HG02852 (cell line): ENCODE measurements at regions not wholly inside any gene's neighbourhood (a gene's known extent, or its start where the extent isn't known, plus 50 kb on each side); places are given as distances from the start of the nearest gene placed in this dataset.

Source experiments
- ATAC-seq: cut with Tn5 transposase; IDR thresholded peaks from one replicate; pipeline ENCODE4 v1.9.1; 2021; ENCODE audit warnings: mild to moderate bottlenecking, moderate library complexity; ENCODE audit not compliant: unreplicated experiment

DNA sequence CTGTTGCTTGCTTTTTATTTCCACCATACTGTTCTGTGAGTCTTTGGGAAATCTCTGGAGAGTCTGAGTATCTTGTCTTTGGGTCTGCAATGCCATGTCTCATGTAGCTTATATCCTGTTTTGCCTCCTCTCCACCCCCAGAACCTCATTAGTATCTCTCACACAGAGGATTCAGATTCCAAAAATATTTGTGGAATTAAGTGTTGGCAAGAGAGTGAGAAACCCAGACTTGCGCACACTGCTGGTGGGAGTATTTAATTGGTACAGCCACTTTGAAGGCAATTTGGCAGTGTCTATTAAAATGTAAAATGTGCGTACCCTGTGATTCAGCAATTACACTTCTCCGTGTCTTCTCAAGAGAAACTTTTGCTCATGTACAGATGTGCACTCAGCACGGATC, 68.6 kb downstream of the ZNF621 start:
- no peak for ATAC-seq

DNA sequence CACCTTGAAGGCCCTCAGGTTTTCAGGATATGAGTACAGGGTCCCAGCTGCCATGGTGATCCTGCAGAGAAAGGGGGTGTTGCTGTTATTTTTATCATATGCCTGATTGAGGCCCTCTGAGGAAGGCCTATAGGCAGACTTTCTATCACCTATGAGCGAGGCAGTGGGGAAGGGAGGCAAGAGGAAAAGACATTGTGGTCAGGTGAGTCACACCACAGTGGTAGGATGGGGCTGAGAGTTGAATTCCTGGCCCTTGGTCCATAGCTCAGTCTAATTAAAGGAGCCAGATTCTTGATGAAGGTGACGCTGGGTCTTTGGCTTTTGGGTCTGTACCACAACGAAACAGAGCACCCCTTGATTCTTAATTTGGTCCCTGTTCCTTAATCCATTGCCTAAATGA, 72.7 kb downstream of the ZNF621 start:
- ATAC-seq, result no peak

DNA sequence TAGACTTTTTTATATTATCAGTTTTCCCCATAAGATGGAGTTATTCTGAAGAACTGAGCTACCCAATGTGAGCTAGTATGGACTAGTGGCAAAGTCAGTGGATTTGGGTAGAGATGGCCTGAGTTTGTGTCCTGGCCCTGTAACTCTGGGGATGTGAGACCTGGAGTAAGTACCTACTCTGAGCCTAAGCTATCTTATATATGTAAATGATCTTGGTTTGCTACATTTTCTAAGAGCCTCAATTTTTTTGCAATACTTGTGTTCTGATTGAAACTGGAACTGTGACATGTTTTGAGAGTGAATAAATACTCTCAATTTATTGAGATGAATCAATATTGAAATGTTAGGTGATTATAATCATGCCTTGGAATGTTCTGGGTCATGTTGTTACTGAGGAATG, 73.6 kb downstream of the ZNF621 start:
- no peak for ATAC-seq

GRCh38 chr3:40598962-40599361, 74.2 kb downstream of the ZNF621 start:
- ATAC-seq, result no peak

- ATAC-seq, result no peak
Measured at GRCh38 chr3:40602778-40603385, 78.1 kb downstream of the ZNF621 start.

DNA sequence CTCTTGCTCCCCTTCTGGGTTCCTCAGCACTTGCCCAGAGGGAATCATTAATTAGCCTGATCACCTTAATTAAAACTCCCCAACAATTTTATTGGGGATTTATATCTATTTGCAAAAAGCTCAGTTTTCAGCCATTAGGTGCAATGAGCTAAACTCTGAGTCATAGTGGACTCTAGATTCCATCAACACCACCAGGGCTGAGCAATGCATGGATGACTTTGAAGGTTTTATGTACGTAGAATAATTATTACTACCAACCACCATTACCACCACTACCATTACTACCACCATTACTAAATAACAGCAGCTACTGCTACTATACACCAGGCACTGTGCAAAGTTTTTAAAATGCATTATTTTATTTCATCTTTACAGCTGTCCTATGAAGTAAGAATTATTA, 81.2 kb downstream of the ZNF621 start:
- no peak for ATAC-seq

- no peak for ATAC-seq
Measured at GRCh38 chr3:40608091-40608490, 83.3 kb downstream of the ZNF621 start.

- ATAC-seq, result no peak
Measured at GRCh38 chr3:40613306-40613705, 88.5 kb downstream of the ZNF621 start.

GRCh38 chr3:40615110-40615915, 90.6 kb downstream of the ZNF621 start:
- ATAC-seq, result no peak

GRCh38 chr3:40615918-40616819, 91.4 kb downstream of the ZNF621 start:
- no peak for ATAC-seq

GRCh38 chr3:40617084-40617483, 92.3 kb downstream of the ZNF621 start:
- no peak for ATAC-seq

- ATAC-seq, result no peak
Measured at GRCh38 chr3:40618158-40618557, 93.4 kb downstream of the ZNF621 start.

DNA sequence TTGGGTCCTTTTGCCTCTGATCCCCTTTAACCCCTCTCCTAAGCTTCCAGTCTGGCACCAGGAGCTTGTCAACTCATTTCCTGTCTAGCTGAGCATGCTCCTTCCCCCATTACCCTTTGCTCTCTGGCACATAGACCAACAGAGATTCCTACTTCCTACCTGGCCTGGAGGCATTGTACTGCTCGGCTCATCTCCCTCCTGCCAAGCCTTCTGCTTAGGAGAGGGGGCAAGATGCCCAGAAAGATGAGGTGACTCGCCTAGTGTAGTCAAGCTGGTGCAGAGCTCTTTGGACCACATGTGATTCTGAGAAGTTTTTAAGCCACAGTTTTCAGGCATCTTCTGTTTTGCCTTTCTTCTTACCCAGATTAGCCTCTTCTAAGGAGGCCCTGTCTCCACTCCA, 95.4 kb downstream of the ZNF621 start:
- no peak for ATAC-seq

DNA sequence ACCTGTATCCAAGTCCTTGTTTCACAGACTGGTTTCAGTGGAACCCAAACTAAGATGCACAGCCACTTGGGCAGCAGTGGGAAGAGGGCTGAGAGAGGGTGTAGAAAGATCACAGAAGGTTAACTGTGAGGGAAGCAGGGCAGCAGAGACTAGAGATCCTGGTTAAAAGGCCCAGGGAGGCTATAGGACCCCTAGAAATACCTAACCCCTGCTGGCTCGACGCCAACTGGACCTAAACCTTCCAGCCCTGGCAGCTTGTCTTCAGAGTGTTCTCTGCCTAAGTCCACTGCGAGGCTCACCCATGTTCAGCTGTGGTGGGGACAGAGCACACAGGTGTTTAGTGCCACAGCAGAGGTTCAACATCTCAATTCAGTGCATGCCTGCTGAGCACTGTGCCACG, 96.5 kb downstream of the ZNF621 start:
- no peak for ATAC-seq

DNA sequence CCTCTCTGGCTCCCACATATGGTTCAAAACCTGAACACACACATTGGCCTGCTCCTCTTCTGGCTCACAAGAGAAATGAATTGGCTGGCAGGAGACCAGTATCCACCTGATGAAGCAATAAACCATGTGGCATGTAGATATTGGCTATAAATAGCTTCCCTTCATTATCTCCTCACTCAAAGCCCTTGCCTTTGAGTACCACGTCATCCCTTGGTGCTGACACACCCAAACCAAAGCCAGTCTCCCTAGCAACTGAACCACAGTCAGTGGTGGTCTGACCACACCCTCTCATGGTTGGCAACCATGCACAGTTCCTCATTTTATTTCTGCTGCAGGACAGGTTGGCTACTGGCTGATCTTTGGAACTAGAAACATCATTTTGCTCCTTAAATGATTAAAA, 98.8 kb downstream of the ZNF621 start:
- peak; percentile 77 for ATAC-seq

DNA sequence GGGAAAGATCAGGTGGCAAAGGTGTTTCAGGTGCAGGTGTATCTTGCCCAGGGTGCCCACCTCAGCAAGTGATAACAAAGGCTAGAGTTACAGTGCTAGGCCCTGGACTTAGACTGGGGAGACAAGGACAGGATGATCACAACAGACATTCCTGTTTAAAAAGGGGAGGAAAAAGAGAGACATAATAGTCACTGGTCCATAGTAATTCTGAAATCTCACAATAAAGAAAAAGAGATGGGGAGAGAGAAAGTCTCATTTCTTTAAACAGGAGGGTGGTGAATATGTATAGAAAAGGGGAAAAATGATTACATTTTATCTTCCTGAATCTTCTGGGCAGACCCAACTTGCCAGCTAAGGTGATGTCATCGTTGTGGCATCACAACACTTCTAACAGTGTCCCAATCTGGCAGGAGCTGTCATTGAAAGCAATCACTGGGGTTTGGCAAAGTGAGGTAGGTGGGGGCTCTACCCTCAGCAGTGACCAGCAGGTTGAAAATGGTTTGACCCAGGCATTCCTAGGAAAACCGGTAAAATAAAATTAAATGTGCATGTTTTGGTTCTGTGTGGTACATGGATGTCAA, 99.5 kb downstream of the ZNF621 start:
- ATAC-seq, result no peak

DNA sequence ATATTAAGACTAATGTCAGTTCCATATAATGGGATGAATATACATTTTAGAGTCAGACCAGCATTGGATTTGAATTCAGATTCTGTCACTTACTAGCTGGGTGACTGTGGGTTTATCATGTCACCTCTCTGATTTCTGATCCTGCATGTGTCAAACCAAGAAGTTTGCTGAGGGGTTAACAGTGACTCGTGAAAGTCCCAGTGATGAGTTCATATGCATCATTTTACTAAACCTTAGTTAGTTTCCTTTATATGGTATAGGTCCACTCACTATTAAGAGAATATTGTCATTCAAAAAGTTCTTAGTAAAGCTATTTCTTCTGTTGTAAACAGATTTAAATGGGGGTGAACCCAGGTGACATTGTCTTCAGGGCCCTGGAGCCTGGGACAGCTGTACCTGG, 102.3 kb downstream of the ZNF621 start:
- ATAC-seq, result no peak

GRCh38 chr3:40628984-40629383, 104.2 kb downstream of the ZNF621 start:
- no peak for ATAC-seq

DNA sequence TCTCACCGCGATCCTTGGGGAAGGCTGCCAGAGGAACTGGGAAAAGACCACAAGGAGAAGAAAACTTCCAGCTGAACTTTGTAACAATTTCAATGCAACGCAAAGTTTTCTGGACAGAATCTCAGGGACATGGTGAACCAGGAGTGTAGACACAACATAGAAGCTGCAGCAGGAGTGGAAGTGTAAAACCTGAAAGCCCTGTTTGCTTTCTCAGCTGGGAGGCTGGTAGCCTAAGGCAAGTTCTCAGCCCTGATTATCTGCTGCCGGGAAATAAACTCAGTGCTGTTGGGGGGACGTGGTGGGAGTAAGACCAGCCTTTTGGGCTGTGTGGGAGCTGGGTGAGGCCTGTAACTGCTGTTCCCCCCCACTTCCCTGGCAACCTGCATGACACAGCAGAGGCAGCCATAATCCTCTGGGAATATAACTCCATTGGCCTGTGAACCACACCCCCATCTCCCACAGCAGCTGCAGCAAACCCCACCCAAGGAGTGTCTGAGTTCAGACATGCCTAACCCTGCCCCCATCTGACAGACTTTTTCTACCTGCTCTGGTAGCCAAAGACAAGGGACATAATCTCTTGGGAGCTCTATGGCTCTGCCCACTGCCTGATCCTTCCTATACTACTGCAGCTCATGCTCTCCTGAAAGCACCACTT, 106.7 kb downstream of the ZNF621 start:
- no peak for ATAC-seq

DNA sequence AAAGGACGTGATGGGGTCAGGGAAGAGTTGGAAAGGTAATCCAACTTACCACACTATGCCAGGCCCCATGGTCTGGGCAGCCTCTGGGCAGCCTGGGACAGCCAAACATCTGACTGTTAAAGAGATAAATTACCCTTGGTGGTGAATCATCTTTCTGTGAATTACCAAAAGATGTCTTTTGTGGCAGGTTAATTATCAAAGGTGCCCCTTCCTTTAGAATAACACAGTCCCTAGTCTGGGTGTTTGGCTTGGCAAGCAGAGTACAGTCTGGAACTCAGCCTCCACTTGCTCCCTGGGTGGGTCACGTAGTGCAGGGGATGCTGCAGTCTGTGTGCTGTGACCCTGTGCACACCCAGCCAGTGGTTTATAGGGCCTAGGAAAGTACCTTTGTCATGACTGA, 113.1 kb downstream of the ZNF621 start:
- no peak for ATAC-seq

GRCh38 chr3:40639006-40639405, 114.2 kb downstream of the ZNF621 start:
- ATAC-seq, result no peak
